Kidney capillary endothelial cell (primary cell): ENCODE measurements at regions not wholly inside any gene's neighbourhood (a gene's known extent, or its start where the extent isn't known, plus 50 kb on each side); places are given as distances from the start of the nearest gene placed in this dataset.
A peak's percentile ranks its signal among the peaks of the same experiment; 100 is the strongest.
"Not testable (repeated sequence)": the region's sequence is repeated elsewhere in the genome, so short reads cannot be mapped to it uniquely, and the experiment has no call there.

ENCODE experiments used
- DNase-seq: peaks from one replicate; pipeline ENCODE4 v3.0.0-alpha.2; 2018; ENCODE audit warnings: low spot score

DNA sequence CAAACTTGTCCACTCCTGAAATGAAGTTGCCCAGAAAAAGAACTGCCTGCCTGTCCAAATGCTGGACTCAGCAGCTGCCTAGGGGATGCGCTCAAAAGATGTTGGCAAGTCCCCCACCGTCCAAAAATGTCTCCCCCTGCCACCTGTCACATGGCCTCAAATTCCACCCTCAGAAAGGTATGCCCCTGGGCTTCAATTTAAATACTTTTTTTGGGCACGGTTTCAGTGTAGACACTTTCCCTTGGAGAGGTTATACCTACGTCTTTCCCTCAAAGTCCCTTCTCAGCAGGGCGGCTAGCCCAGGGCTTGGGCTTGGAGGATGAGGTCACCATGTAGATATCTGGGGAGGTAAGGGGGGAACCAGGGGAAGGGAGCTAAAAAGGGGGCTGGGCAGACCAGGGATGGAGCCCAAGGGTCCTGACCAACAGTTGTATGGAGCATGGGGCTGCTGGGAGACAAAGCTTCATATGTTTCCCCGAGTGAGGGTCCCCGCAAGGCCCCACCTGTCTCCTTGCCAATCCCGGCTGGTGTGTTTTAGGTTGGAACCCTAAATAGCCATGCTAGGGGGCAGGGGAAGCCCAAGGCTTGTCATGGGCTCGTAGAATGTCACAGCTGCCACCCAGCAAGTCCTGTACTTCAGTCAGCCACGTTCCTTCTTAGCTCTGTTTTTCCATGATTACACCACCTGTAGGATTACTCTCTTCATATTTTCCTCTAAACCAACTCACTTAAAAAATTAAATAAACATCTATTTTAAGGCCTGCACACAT lies 131.2 kb upstream of the TBX3 start:
- no peak for DNase-seq

DNA sequence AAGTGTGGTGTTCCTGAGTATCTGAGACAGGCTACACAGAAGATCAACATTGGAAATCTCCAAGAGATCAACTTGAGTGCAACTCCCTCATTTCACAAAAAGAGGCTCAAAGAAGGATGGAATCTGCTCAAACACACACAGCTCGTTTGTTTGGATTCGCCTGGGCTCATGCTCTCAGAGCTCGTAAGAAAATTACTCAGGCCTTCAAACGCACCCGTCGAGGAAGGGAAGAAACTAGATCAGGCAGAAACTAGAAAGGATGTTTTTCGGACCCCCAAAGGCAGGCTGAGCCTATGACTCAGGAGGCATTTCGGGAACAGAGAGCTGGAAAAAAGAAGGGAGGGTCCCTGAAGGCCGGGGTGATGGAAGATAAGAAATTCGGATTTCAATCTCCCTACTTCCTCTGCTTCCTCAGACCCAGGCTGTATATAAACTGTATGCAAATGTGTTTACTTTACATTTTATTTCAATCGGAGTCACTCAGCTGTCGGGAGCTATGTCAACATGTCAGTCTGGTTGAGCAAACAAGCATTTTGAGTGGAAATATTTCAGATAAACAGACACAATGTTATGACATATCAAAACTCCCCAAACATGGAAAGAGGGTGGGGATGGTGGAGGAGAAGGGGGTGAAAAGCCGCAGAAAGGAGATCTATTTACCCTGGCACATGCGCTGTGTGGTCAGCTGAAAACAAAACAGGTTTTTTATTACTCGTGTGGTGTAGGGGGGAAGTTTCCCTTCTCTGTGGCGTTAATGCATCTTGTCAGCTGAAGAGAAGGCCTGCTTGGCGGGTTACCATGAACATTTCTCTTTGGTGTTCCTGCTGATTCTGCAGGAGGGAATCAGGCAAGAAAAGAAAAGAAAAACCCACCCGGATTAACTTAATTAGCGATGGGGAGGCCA lies 129.1 kb upstream of the TBX3 start:
- DNase-seq, result no peak

DNA sequence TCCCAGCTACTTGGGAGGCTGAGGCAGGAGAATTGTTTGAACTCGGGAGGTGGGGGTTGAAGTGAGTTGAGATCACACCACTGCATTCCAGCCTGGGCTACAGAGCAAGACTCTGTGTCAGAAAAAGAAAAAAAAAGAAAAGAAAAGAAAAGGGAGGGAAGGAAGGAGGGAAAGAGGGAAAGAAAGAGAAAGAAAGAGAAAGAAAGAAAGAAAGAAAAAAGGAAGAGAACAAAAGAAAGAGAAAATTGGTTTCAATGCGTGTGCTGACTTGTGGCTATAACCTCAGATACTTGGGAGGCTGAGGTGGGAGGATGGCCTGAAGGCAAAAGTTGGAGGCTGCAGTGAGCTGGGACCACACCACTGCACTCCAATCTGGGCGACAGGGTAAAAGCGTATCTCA lies 128.4 kb upstream of the TBX3 start:
- DNase-seq, result no peak

DNA sequence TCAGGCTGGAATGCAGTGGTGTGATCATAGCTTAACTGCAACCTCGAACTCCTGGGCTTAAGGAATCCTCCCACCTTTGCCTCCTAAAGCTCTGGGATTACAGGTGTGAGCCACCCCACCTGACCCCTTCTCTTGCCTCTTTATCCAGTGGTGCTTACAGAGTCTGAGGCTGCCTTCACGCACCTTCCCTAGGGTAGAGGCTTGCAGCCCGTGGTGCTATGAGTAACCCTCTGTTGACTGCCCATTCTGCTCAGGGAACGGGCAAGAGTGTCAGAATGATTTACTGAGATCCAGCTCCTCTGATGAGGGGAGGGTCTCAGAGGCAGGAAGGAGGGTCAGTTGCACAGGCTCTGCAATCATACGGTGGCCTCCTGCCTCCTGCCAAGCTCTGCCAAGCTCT lies 125.1 kb upstream of the TBX3 start:
- DNase-seq, result no peak

DNA sequence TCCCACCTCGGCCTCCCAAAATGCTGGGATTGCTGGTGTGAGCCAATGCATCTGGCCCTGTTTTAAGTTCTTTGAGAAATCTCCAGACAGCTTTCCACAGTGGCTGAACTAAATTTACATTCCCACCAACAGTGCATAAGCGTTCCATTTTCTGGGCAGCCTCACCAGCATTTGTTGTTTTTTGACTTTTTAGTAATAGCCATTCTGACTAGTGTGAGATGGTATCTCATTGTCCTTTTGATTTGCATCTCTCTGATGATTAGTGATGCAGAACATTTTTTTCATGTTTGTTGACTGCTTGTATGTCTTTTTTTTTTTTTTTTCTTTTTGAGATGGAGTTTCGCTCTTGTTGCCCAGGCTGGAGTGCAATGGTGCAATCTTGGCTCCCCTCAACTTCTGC lies 117.4 kb upstream of the TBX3 start:
- DNase-seq, result not testable (repeated sequence)

DNA sequence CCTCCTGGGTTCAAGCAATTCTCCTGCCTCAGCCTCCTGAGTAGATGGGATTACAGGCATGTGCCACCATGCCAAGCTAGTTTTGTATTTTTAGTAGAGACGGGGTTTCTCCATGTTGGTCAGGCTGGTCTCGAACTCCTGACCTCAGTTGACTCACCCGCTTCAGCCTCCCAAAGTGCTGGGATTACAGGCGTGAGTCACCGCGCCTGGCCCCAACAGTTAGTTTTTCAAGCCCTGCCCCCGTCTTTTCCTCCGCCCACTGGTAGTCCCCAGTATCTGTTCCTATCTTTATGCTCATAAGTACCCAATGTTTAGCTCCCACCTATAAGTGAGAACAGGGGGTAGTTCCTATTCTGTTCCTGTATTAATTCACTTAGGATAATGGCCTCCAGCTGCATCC lies 116.6 kb upstream of the TBX3 start:
- DNase-seq, result not testable (repeated sequence)

DNA sequence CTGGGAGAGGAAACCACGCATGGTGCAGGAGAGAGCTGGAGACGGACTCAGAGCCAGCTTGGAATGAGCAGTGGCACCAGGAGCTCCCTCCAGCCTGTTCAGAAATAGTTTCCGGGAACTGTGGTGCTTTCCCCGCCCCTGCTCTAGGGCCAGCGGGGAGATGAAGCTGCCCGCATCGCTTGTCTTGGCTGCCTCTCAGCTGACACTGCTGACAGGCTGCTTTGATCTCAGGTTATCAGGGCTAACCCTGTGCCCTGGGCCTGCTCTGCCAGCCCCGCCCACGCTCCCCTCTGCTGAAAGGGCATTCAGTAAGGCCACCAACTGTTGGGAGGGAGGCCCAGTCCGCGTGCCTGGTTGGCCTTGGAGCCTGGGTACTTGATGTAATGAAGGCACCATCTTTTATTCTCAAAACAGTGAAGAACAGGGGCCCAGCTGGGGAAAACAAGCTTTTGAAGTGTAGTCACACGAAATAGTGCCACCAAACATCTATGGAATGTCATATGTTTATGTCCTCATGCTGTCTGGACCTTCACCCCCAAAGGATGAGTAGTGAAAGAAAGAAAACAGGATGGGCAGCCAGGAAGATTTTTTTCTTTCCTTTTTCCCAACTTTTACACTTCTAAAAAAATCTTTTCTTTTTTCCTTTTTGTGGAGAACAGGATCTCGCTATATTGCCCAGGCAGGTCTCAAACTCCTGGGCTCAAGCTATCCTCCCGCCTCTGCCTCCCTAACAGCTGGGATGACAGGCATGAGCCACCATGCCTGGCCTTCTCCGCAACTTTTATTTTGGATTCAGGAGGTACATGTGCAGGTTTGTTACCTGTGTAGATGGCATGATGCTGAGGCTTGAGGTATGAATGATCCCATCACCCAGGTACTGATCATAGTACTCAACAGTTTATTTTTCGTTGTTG lies 115.9 kb upstream of the TBX3 start:
- no peak for DNase-seq

DNA sequence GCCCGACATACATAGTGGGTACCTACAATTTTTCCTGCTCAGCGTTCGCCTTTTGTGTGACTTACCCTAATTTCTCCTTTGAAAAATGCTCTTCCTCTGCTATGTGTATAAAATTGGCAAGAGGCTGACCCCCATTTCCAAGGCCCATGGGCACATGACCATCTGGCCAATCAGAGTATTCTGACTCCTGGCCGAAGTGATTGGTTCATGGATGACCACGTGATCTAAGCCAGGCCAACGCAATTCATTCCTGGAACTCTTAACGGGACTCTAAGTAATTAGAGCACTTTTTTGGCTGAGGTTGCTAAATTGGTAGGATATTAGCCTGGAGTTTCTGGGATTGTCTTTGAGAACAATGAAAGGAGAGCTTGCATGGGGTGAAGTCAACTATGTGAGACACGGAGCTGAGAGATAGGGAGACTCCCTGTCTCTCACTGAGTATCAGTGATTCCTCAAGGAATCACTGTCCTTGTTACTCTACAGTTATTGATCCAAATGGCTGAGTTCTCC lies 110.1 kb upstream of the TBX3 start:
- no peak for DNase-seq

DNA sequence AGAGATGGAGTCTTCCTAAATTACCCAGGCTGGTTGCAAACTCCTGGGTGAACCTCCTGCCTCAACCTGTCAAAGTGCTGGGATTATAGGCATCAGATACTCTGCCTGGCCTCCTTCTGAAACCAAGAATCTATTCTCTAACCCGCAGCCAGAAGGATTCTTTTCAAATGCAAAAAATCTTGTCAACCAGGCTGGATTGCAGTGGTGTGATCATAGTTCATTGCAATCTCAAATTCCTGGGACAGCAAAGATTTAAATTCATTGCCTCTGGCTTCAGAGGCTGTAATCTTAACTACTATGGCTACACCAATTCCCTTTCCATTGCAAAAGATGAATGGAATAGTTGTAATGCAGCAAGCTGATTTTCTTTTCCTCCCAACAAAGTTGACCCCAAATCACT lies 106.3 kb upstream of the TBX3 start:
- DNase-seq, result no peak

DNA sequence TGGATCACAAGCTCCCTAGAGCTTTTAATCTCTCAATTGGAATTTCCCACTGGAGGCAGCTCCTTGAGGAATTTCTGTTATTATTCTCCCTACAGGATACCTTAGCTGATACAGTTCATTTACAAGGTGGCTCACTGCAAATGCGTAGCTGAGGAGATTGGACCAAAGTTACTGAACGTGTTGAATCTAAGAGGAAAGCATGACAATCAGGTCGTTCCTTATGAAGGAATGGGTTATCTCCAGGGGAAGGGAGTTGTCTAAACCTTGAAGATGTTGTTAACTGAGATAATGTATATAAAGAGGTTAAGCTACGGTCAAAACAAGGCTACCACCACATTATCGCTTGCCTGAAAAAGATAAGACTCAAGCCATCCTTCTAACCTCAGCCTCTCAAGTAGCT lies 105.8 kb upstream of the TBX3 start:
- DNase-seq, result no peak

DNA sequence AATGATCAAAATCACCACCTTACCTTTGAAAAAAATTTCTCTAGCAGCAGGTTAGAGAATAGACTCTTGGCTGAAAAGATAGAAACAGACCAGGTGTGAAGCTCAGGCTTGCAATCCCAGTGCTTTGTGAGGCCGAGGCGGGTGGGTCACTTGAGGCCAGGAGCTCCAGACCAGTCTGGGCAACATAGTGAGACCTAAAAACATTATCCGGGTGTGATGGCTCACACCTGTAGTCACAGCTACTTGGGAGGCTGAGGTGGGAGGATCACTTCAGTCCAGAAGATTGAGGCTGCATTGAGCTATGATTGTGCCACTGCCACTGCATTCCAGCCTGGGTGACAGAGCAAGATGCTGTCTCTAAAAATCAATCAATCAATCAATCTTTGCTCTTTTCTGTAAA lies 105.3 kb upstream of the TBX3 start:
- DNase-seq, result no peak

DNA sequence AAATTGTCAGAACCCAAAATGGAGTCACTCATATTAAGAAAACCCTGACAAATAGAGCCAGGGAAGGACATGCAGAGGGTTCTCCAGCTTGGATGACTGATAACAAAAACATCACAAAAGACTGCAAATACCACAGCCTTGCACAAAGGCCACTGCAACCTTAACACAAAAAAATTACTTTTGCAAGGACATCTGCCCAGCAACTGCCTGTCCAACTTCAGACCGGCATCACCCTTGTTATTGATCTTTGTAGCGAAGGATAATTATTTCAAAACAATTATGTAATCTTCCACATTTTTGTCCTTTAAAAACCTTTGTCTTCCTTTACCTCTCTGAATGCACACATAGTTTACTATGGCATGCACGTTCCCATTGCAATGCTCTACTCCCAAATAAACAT lies 100.6 kb upstream of the TBX3 start:
- DNase-seq, result no peak

DNA sequence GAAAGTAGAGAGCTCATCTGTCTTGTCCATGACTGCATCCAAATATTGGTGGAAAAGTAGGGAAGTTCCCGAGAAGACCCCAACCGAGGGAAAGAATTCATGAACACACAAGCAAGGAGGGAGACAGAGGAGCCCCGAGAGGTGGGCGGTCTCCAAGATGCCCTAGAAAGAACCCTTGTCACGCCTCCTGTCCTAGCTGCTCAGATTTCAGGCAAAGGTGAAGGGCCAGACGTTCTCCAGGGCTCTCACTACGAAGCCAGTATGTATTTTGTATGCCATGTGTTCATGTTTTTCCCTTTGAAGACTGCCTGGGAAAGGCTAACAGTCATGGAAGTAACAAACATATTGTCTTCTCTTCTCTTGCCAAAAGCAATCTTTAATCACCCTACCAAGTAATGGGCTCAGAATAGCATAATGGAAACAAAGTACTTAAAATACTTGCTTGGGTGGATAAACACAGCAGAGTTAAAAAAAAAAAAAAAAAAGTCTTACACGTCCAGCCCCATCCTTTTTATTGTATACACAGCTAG lies 99.2 kb upstream of the TBX3 start:
- DNase-seq, result no peak

DNA sequence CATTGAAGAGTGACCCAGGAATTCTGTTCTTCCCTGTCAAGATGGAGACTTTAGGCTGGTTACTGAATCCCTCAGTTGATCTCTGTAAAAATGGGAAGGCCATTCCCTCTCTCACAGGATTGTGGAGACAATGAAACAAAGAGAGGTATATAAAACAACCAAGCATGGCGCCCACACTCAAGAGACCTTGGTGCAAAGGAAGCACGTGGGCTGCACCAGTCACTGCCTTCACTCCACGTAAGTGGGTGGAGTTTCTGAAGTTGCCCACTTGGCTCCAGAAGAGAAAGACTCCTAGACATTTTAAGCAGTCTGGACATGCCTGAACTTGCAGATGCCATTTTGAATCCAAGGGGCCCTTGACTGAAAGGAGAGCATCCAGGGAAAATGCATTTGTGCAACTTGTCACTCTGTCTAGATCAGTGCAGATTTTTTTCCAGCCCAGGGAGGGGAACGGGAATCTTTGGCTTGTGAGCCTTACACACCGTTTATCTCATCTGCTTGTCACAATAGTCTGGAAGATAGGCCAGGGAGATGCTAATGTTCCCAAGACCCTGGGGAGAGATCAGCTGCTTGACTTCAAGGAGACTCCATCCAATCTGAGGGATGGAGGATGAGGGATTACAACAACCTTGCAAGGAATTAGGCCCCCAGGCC lies 96.9 kb upstream of the TBX3 start:
- DNase-seq, result no peak

DNA sequence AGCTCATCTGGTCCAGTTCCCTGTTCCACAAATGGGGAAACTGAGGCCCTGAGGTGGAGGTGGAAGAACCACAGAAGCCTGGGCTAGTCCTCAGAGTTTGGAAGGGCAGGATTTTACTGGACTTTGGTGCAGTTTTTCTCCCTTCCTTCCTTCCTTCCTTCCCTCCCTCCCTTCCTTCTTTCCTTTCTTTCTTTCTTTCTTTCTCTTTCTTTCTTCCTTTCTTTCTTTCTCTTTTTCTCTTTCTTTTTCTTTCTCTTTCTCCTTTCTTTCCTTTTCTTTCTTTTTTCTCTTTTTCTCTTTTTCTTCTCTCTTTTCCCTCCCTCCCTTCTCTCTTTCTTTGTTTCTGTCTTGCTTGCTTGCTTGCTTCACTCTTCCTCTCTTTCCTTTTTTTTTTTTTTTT lies 95.7 kb upstream of the TBX3 start:
- no peak for DNase-seq

DNA sequence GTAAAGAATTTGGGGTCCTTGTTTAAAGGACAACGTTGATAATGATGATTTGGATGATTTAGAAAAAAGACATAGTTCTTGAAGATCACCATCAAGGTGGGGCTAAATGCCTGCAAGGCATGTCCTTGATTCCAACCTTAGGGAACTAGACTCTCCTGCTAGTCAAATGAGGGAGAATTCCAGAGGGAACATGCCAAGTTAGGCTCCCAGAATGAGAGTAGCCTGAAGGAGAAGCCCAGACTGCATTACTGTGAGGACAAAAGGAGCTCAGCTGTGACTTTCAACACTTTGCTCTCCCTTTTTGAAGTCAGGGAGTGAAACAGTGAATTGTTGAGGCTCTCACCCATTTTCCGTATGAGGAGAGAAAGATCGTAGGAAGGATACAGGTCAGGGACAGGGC lies 95.2 kb upstream of the TBX3 start:
- DNase-seq, result no peak

DNA sequence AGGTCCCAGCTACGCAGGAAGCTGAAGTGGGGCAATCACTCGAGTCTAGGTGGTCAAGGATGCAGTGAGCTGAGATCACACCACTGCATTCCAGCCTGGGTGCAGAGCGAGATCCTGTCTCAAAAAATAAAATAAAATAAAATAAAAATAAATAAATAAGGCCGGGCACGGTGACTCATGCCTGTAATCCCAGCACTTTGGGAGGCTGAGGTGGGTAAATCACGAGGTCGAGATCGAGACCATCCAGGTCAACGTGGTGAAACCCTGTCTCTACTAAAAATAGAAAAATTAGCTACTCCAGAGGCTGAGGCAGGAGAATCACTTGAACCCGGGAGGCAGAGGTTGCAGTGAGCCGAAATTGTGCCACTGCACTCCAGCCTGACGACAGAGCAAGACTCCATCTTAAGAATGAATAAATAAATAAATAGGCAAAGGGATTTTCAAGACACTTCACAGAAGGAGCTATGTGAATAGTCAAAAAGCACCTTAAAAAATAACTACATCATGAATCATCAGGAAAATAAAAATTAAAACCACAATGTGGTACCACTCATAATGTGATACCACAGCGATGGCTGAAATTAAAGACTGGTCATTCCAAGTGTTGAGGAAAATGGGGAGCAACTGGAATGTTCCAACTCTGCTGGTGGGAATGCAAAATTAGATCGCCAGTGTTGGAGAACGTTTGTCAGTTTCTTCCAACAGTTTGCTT lies 92.9 kb upstream of the TBX3 start:
- DNase-seq, result no peak

DNA sequence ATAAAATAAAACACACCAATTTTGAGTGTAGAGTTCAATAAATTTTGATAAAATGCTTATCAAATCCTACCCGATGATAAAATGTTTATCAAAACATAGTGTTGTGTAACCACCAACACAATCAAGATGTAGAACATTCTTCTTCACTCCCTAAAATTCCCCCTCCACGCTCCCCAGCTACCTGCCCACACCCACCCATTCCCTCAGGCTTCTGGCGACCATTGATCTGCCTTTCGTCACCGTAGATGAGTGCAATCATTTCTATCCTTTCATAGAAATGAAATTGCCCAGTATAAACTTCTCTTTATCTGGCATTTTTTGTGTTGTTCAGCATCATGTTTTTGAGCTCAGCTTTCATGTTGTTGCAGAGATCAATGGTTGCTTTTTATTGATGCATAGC lies 90.7 kb upstream of the TBX3 start:
- no peak for DNase-seq

DNA sequence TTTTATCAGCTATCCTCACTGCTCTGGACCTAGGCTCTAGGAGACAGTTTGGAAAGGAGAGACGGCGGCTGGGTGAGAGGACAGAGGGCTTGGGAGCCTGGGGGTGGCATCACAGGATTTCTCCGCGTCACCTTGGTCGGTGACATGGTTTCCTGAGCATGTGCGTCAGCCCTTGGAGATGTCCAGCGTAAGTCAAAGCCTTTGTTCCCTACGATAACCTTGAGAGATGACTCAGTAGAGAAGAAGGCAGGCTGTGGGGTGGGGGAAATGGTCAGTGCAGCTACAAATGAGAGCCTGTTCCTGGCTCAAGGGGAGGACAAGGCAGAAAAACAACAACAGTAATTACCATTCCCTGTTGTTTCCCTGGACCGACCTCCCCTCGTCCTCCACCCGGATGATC lies 90.2 kb upstream of the TBX3 start:
- peak; percentile 77 for DNase-seq

DNA sequence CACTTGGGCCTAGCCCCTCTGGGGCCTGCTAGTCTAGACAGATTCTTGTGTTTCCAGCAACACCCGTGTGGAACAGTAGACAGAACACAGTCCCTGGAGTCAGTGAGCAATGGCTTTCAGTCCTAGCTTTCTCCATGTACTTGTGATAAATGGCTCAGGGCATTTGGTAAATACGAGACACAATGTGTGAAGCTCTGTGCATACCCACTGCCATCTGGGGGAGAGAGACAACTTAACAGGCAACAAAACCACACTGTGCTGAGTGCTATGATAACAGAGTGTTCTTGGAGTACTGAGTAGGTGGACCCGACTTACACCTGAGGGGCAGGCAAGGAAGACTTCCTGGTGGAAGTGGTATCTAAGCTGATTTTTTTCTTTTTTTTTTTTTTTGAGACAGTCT lies 86.3 kb upstream of the TBX3 start:
- no peak for DNase-seq

DNA sequence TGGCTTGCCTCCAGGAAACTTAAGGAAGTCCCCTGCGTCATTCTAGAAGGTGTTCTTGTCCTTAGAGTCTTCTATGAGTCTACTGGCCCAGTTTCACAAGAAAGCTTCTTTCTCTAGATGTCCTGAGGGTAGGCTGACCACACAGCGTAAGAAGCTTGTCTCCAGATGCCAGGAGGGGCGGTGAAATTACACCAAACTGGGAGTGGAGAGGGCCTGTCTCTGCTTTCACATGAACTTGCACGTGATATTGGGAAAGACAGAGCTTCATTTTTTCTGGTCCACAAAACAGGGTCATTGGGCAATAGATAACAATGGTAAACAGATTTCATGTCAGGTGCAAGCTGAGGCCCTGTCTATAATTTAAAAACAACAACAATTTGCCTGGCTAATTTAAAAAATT lies 85.7 kb upstream of the TBX3 start:
- no peak for DNase-seq
